Ramos (cell line): ENCODE measurements at regions not wholly inside any gene's neighbourhood (a gene's known extent, or its start where the extent isn't known, plus 50 kb on each side); places are given as distances from the start of the nearest gene placed in this dataset.

ENCODE experiments used
- in situ Hi-C: fragments of 300-500 bp; cut with MboI; formaldehyde crosslinking; loops from one replicate; pipeline ENCODE4 v1.14.3; 2022; ENCODE audit warnings: low sequenced_read_pairs; ENCODE audit not compliant: unreplicated experiment

GRCh38 chr1:30129421-30130055, 593.8 kb downstream of the MATN1 start:
- in situ Hi-C loops: no loop called here

GRCh38 chr1:30129001-30129408, 594.4 kb downstream of the MATN1 start:
- in situ Hi-C loops: no loop called here

GRCh38 chr1:30126848-30127247, 596.5 kb downstream of the MATN1 start:
- in situ Hi-C loops: no loop called here

GRCh38 chr1:30125821-30126170, 597.6 kb downstream of the MATN1 start:
- in situ Hi-C loops: no loop called here

GRCh38 chr1:30125021-30125820, 598.2 kb downstream of the MATN1 start:
- in situ Hi-C loops: no loop called here

GRCh38 chr1:30123896-30124295, 599.5 kb downstream of the MATN1 start:
- in situ Hi-C loops: no loop called here

- in situ Hi-C loops: no loop called here
Measured at GRCh38 chr1:30123036-30123435, 600.3 kb downstream of the MATN1 start.

GRCh38 chr1:30120245-30121000, 603.0 kb downstream of the MATN1 start:
- in situ Hi-C loops: no loop called here

GRCh38 chr1:30117685-30118084, 605.7 kb downstream of the MATN1 start:
- in situ Hi-C loops: no loop called here

- in situ Hi-C loops: no loop called here
Measured at GRCh38 chr1:30111431-30111830, 612.0 kb downstream of the MATN1 start.

GRCh38 chr1:30110846-30111245, 612.5 kb downstream of the MATN1 start:
- in situ Hi-C loops: no loop called here

GRCh38 chr1:30109853-30110252, 613.5 kb downstream of the MATN1 start:
- in situ Hi-C loops: no loop called here

GRCh38 chr1:30108186-30108585, 615.2 kb downstream of the MATN1 start:
- in situ Hi-C loops: no loop called here

GRCh38 chr1:30106125-30106524, 617.3 kb downstream of the MATN1 start:
- in situ Hi-C loops: no loop called here

- in situ Hi-C loops: no loop called here
Measured at GRCh38 chr1:30104551-30104950, 618.8 kb downstream of the MATN1 start.

GRCh38 chr1:30103708-30104411, 619.5 kb downstream of the MATN1 start:
- in situ Hi-C loops: no loop called here

GRCh38 chr1:30102605-30103004, 620.8 kb downstream of the MATN1 start:
- in situ Hi-C loops: no loop called here

GRCh38 chr1:30101487-30102227, 621.7 kb downstream of the MATN1 start:
- in situ Hi-C loops: no loop called here

- in situ Hi-C loops: no loop called here
Measured at GRCh38 chr1:30101016-30101415, 622.4 kb downstream of the MATN1 start.

GRCh38 chr1:30100524-30100862, 622.9 kb downstream of the MATN1 start:
- in situ Hi-C loops: no loop called here
